Endothelial cell of umbilical vein (primary cell): ENCODE measurements at regions not wholly inside any gene's neighbourhood (a gene's known extent, or its start where the extent isn't known, plus 50 kb on each side); places are given as distances from the start of the nearest gene placed in this dataset.

Source experiments
- BruUV-seq: library from RNA; stranded (reverse); fragments of 400-500 nt; replicated peaks from 2 replicates; lab custom pipeline; 2021; lab: Mats Ljungman, UMichigan
- CTCF ChIA-PET: fragments of 300-600, 350-600 bp; sonication (Branson Sonifier 250); formaldehyde crosslinking; loops from one replicate; lab custom pipeline; 2021; ENCODE audit warnings: antibody characterized with exemption, inconsistent platforms; lab: Charles Lee
- POLR2A ChIA-PET: fragments of 300-600, 350-600 bp; sonication (Branson Sonifier 250); formaldehyde crosslinking; loops from one replicate; lab custom pipeline; 2021; ENCODE audit warnings: antibody characterized with exemption, inconsistent platforms; lab: Charles Lee
- DNase-seq: peaks from one replicate; pipeline ENCODE4 v3.0.0-alpha.2; 2011; ENCODE audit warnings: low read depth, low spot score
- FAIRE-seq: peaks from 2 replicates; lab custom pipeline; 2011; peaks lifted over from hg19 to GRCh38; lab: Jason Lieb, UNC
- H2AFZ ChIP-seq: 2 replicates; pipeline ENCODE4 v1.6.0; 2012; ENCODE audit warnings: low read depth, low read length, control low read depth, inconsistent platforms
- H3K27ac ChIP-seq: 2 replicates; pipeline ENCODE4 v1.5.1; 2011; ENCODE audit warnings: low read depth, mild to moderate bottlenecking, control low read depth, low read length, moderate library complexity; ENCODE audit not compliant: insufficient read depth
- H3K27me3 ChIP-seq, 2 experiments: 2 replicates each; pipeline versions ENCODE4 v1.6.0 to v1.6.1; 2011; ENCODE audit warnings: low read length in 2 of 2, mixed read lengths in 1 of 2; ENCODE audit not compliant: control insufficient read depth in 2 of 2, insufficient read depth in 2 of 2
- H3K36me3 ChIP-seq, 2 experiments: 2 replicates in 1 of 2; 3 replicates in 1 of 2; pipeline ENCODE4 v1.5.1; 2011; ENCODE audit warnings: low read length in 2 of 2, mild to moderate bottlenecking in 1 of 2, moderate library complexity in 1 of 2; ENCODE audit not compliant: control insufficient read depth in 2 of 2, insufficient read depth in 2 of 2; ENCODE audit errors: extremely low read depth in 1 of 2
- H3K4me1 ChIP-seq: 3 replicates; pipeline ENCODE4 v1.5.1; 2011; ENCODE audit warnings: mild to moderate bottlenecking, low read length; ENCODE audit not compliant: control insufficient read depth, insufficient read depth; ENCODE audit errors: extremely low read depth
- H3K4me2 ChIP-seq: 2 replicates; pipeline ENCODE4 v1.6.1; 2011; ENCODE audit warnings: low read length, control low read depth, mixed read lengths; ENCODE audit not compliant: insufficient read depth
- H3K4me3 ChIP-seq, 3 experiments: fragments of 200-600 bp in 1 of 3; sonication (generic), shearing (Covaris generic) in 1 of 3; replicated peaks in 1 of 3; 2 replicates each; pipeline ENCODE4 v1.5.1; 2011 to 2016; ENCODE audit warnings: control low read depth in 3 of 3, low read length in 3 of 3, mild to moderate bottlenecking in 2 of 3, inconsistent platforms in 1 of 3, low read depth in 1 of 3, moderate library complexity in 1 of 3; ENCODE audit not compliant: insufficient read depth in 1 of 3
- H3K79me2 ChIP-seq: 2 replicates; pipeline ENCODE4 v1.6.0; 2012; ENCODE audit warnings: low read length, inconsistent platforms; ENCODE audit not compliant: control insufficient read depth, insufficient read depth
- H3K9ac ChIP-seq: replicated peaks from 2 replicates; pipeline ENCODE3; 2011; ENCODE audit warnings: low read length, control low read depth; ENCODE audit not compliant: insufficient read depth; ENCODE audit errors: extremely low read depth
- H3K9me1 ChIP-seq: replicated peaks from 3 replicates; pipeline ENCODE4 v1.6.0; 2011; ENCODE audit warnings: mild to moderate bottlenecking, low read length; ENCODE audit not compliant: control insufficient read depth, insufficient read depth; ENCODE audit errors: extremely low read depth
- H3K9me3 ChIP-seq: replicated peaks from 2 replicates; pipeline ENCODE4 v1.5.1; 2012; ENCODE audit warnings: low read length, inconsistent platforms; ENCODE audit not compliant: control insufficient read depth, insufficient read depth
- H4K20me1 ChIP-seq: replicated peaks from 2 replicates; pipeline ENCODE3; 2011; ENCODE audit warnings: mild to moderate bottlenecking, low read length; ENCODE audit not compliant: control insufficient read depth, insufficient read depth; ENCODE audit errors: extremely low read depth
- CTCF ChIP-seq, 2 donors: IDR thresholded peaks; 1 replicate in 1 of 2; 2 replicates in 1 of 2; pipeline ENCODE4 v1.5.1; 2011; ENCODE audit warnings: low read length in 2 of 2, mild to moderate bottlenecking in 2 of 2, moderate library complexity in 2 of 2, control low read depth in 1 of 2, inconsistent platforms in 1 of 2, low read depth in 1 of 2; ENCODE audit not compliant: insufficient read depth in 1 of 2; ENCODE audit errors: extremely low read depth in 1 of 2
- EZH2 ChIP-seq: IDR thresholded peaks from 2 replicates; pipeline ENCODE4 v1.6.1; 2012; ENCODE audit warnings: borderline replicate concordance, low read depth, mild to moderate bottlenecking, moderate library complexity, low read length, inconsistent platforms; ENCODE audit not compliant: severe bottlenecking
- FOS ChIP-seq: IDR thresholded peaks from 2 replicates; pipeline ENCODE4 v1.6.1; 2011; ENCODE audit warnings: mild to moderate bottlenecking, low read length, moderate library complexity, borderline replicate concordance; ENCODE audit not compliant: insufficient read depth
- GATA2 ChIP-seq: IDR thresholded peaks from 2 replicates; pipeline ENCODE4 v1.7.0; 2011; ENCODE audit warnings: low read depth, mild to moderate bottlenecking, moderate library complexity, mixed read lengths, low read length; ENCODE audit not compliant: insufficient read length, insufficient read depth
- JUN ChIP-seq: IDR thresholded peaks from 2 replicates; pipeline ENCODE4 v1.6.1; 2011; ENCODE audit warnings: borderline replicate concordance, low read depth; ENCODE audit not compliant: insufficient read length, insufficient read depth
- MAX ChIP-seq: IDR thresholded peaks from 2 replicates; pipeline ENCODE4 v1.6.1; 2011; ENCODE audit not compliant: insufficient read depth, insufficient read length
- MYC ChIP-seq: IDR thresholded peaks from one replicate; pipeline ENCODE4 v1.6.1; 2011; ENCODE audit warnings: mild to moderate bottlenecking, low read depth, low read length
- POLR2A ChIP-seq: IDR thresholded peaks from 2 replicates; pipeline ENCODE4 v1.6.1; 2012; ENCODE audit warnings: low read depth, mild to moderate bottlenecking, control low read depth, low read length
- POLR2AphosphoS5 ChIP-seq: IDR thresholded peaks from 2 replicates; pipeline ENCODE4 v1.6.1; 2012; ENCODE audit warnings: low read depth, mild to moderate bottlenecking, control low read depth, low read length, moderate library complexity; ENCODE audit not compliant: insufficient read depth
- dilution Hi-C: fragments of 300-500 bp; cut with MboI; formaldehyde crosslinking; loops from one replicate; pipeline ENCODE4 v1.15.0; 2019; ENCODE audit warnings: low sequenced_read_pairs; ENCODE audit not compliant: extremely low pct_ligation_motif_present
- intact Hi-C: fragments of 100-400 bp; cut with micrococcal nuclease; formaldehyde crosslinking; loops from one replicate; pipeline ENCODE4 v1.10.0; 2022

- Histone ChIP-seq H3K27ac (no peak overlapping the region), H3K36me3 (no peaks in the 10 kb centered on the region), H3K4me1 (peaks cover 3% of the 10 kb centered on the region), H3K9me1 (no peaks in the 10 kb centered on the region), H3K79me2 (no peaks in the 10 kb centered on the region), H3K4me3 (no peak overlapping the region), H4K20me1 (no peaks in the 10 kb centered on the region), H3K9me3 (no peaks in the 10 kb centered on the region), H3K4me2 (no peak overlapping the region), H3K9ac (no peak overlapping the region), H3K27me3 (no peaks in the 10 kb centered on the region), H2AFZ (no peak overlapping the region)
- ChIA-PET CTCF (interaction anchor here (1.5 to 2.4 kb wide), 5 partner anchors 66 to 1230 kb away, joined by 4 to 15 read pairs (median 13); no protein-coding TSS in a partner anchor), POLR2A (no interaction called here)
- TF ChIP-seq JUN (no peak), MAX (no peak), GATA2 (no peak), POLR2A (no peak), CTCF (IDR thresholded peaks at IDR 0.05; ENCODE audit: extremely low read depth in 1 of 2, insufficient read depth in 1 of 2, low read depth in 1 of 2, low read length in 2 of 2) (no peak), EZH2 (no peak), MYC (no peak), FOS (no peak), POLR2AphosphoS5 (no peak)
- no TSS peak for BruUV-seq
- intact Hi-C loops: no loop called here
- dilution Hi-C loops: no loop called here
- FAIRE-seq (no peak), DNase-seq (no peak)
Measured at GRCh38 chr2:133777574-133777960, 209.3 kb upstream of the NCKAP5 start.
